ENCODE measurements at regions not wholly inside any gene's neighbourhood (a gene's known extent, or its start where the extent isn't known, plus 50 kb on each side); places are given as distances from the start of the nearest gene placed in this dataset.

DNA sequence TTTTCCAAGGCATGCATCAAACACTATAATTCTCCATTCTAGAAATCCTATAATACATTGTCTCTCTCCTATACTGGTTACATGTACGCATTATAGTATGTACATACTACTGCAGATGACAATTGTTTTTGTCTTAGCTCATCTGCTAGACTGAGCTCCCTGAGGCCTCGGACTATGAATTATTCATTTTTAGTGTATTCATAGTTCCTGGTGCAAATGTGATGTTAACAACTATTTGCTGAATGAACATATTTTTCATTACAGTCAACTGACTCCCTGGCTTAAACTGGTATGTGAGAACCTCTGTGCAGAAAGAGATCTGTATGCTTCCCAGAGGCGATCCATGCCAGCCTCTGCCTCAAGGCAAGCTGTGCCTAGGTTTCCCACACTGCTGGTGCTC is 91.8 kb upstream of the PARP11 start:
- ChIA-PET POLR2A (no interaction called here), RAD21 (ENCODE audit: unreplicated experiment) (interaction anchor here (0.8 to 1.2 kb wide), 4 partner anchors 26 to 794 kb away, joined by 3 to 4 read pairs (median 3); no protein-coding TSS in a partner anchor), CTCF (interaction anchor here (1.0 to 4.1 kb wide), 6 partner anchors 25 to 522 kb away, joined by 3 to 33 read pairs (median 6); no protein-coding TSS in a partner anchor), SMC1A (ENCODE audit: uncharacterized antibody, unreplicated experiment) (interaction anchor here (0.7 to 3.4 kb wide), 5 partner anchors 11 to 329 kb away, joined by 3 to 15 read pairs (median 4); no protein-coding TSS in a partner anchor)
- no peak for FAIRE-seq
- Histone ChIP-seq H3K36me3 (ENCODE audit: control insufficient read depth in 2 of 2, insufficient read depth in 2 of 2, low read length in 1 of 2) (no peaks in the 10 kb centered on the region), H3K9ac (ENCODE audit: control insufficient read depth, insufficient read depth, low read length) (no peak overlapping the region), H3K4me2 (ENCODE audit: control insufficient read depth, insufficient read depth) (no peak overlapping the region), H3K27ac (ENCODE audit: control insufficient read depth, insufficient read depth) (no peak overlapping the region), H3K4me3 (no peak overlapping the region), H2AFZ (ENCODE audit: control insufficient read depth, low read depth, low read length) (no peak overlapping the region), H4K20me1 (ENCODE audit: control insufficient read depth, insufficient read depth) (no peaks in the 10 kb centered on the region), H3K27me3 (replicated peaks in 1 of 2; ENCODE audit: control insufficient read depth in 2 of 2, insufficient read depth in 2 of 2, low read length in 1 of 2) (peaks cover 0 to 3% of the 10 kb centered on the region in 2 experiments; a peak in 3 of 4 replicates), H3K79me2 (ENCODE audit: control insufficient read depth, insufficient read depth, low read length) (no peaks in the 10 kb centered on the region), H3K4me1 (ENCODE audit: control insufficient read depth, insufficient read depth, low read length) (no peaks in the 10 kb centered on the region), H3K9me3 (replicated peaks; ENCODE audit: control insufficient read depth, insufficient read depth, low read length) (no peaks in the 10 kb centered on the region)
- no TSS peak for BruUV-seq (replicated peaks)
- intact Hi-C loops (cut with micrococcal nuclease; ENCODE audit: unreplicated experiment) = loop anchor here (10.0 kb wide), 3 partner anchors 80 to 560 kb away; partner anchors contain the start of gene CCND2
- WGBS (ENCODE audit: insufficient coverage, insufficient replicate concordance, low lambda C conversion rate, missing lambda C conversion rate) = 74% methylated on average over 3 of the region's 3 CpGs
- in situ Hi-C loops (cut with MboI) = no loop called here
- no peak for ATAC-seq
- TF ChIP-seq YBX1 (IDR thresholded peaks at IDR 0.05) (no peak), MEF2A (IDR thresholded peaks at IDR 0.05; ENCODE audit: insufficient read depth, low read depth, low read length) (no peak), RB1 (IDR thresholded peaks at IDR 0.05; ENCODE audit: borderline replicate concordance) (no peak), BHLHE40 (IDR thresholded peaks at IDR 0.05; ENCODE audit: borderline replicate concordance in 1 of 2, low read depth in 2 of 2, low read length in 1 of 2) (no peak), ATF7 (IDR thresholded peaks at IDR 0.05; ENCODE audit: low read depth) (no peak), TAF1 (IDR thresholded peaks at IDR 0.05; ENCODE audit: borderline replicate concordance, low read depth, low read length) (no peak), GATAD2B (conservative IDR thresholded peaks at IDR 0.05; ENCODE audit: low read depth) (no peak), TARDBP (IDR thresholded peaks at IDR 0.05; ENCODE audit: borderline replicate concordance) (no peak)
- TF ChIP-seq, protein P1, sequence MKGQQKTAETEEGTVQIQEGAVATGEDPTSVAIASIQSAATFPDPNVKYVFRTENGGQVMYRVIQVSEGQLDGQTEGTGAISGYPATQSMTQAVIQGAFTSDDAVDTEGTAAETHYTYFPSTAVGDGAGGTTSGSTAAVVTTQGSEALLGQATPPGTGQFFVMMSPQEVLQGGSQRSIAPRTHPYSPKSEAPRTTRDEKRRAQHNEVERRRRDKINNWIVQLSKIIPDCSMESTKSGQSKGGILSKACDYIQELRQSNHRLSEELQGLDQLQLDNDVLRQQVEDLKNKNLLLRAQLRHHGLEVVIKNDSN (IDR thresholded peaks at IDR 0.05; ENCODE audit: borderline replicate concordance, extremely low read length, insufficient read depth, low read depth, low read length) = no peak
- DNase-seq (ENCODE audit: low read depth, low spot score) = no peak
